ENCODE measurements at regions not wholly inside any gene's neighbourhood (a gene's known extent, or its start where the extent isn't known, plus 50 kb on each side); places are given as distances from the start of the nearest gene placed in this dataset.

DNA sequence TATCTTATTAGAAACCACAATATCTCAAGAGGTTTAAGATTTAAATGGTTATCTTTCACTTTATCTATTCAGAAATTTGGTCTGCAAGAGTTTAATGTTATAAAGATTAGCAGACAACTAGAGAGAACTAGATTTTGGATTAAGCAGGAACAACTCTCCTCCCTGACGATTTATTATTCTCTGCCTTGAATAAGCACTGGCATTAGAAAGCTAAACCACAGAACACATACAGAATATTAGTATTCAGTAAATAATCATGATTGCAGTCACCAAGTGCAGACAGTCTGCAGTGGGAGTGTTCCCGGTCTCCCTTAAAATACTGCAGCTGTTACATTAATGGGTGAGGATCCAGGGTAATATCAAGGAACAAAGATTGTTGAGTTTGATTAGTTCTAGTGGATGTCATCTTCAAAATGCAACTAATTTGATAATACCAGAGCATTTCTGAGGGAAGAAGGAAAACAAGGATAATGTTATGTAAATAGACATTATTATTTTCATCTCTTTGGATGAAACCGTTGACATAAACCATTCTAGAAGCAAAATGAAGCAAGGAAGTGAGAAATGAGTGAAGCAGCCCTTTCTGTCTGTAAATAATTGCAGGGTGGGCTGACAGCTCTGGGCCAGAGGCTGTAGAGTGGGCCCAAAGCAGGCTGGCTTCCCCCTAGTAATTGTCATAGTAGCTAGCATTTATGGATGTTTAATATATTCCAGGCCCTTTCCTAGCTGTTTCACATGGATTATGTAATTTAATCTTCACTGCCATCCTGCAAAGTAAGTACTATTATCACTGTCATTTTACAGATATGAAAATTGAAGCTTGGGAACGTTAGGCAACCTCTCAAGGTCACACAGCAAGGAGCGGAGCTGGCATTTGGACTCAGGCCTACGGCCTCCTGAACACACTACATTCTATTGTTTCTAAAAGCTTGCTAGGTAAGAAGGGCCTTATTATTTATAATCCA is 79.4 kb downstream of the DYRK2 start:
- 78 to 83% methylated on average over 6 of the region's 6 CpGs for WGBS, 2 donors
- TF ChIP-seq, protein P1, sequence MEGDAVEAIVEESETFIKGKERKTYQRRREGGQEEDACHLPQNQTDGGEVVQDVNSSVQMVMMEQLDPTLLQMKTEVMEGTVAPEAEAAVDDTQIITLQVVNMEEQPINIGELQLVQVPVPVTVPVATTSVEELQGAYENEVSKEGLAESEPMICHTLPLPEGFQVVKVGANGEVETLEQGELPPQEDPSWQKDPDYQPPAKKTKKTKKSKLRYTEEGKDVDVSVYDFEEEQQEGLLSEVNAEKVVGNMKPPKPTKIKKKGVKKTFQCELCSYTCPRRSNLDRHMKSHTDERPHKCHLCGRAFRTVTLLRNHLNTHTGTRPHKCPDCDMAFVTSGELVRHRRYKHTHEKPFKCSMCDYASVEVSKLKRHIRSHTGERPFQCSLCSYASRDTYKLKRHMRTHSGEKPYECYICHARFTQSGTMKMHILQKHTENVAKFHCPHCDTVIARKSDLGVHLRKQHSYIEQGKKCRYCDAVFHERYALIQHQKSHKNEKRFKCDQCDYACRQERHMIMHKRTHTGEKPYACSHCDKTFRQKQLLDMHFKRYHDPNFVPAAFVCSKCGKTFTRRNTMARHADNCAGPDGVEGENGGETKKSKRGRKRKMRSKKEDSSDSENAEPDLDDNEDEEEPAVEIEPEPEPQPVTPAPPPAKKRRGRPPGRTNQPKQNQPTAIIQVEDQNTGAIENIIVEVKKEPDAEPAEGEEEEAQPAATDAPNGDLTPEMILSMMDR (IDR thresholded peaks at IDR 0.05): no peak
- no peak for TF ChIP-seq POLR2A (IDR thresholded peaks at IDR 0.05)
- H3K4me3 ChIP-seq (ENCODE audit: low read depth, poor library complexity, severe bottlenecking): no peak overlapping the region
- intact Hi-C loops (cut with DNase I; ENCODE audit: low total_unique reads): no loop called here
- DNase-seq (ENCODE audit: low spot score in 2 of 2): no peak

DNA sequence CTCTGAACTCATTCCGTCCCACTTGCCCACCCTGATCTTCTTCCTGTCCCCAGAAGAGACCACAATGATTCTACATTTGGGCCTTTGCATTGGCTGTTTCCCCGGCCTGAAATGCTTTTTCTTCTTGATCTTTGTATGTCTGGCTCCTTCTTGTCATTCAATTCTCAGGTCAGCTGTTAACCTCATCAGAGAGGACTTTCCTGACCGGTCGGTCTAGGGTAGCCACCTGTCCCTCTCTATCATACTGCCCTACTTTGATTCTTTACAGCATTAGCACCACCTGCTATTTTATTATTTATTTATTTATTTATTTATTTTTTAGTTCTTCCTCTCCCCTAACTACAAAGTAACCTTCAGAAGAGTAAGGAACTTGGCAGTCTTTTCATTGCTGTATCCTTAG is 84.3 kb downstream of the DYRK2 start:
- no peak overlapping the region for H3K4me3 ChIP-seq (ENCODE audit: low read depth, poor library complexity, severe bottlenecking)
- no peak for DNase-seq (ENCODE audit: low spot score in 2 of 2)

DNA sequence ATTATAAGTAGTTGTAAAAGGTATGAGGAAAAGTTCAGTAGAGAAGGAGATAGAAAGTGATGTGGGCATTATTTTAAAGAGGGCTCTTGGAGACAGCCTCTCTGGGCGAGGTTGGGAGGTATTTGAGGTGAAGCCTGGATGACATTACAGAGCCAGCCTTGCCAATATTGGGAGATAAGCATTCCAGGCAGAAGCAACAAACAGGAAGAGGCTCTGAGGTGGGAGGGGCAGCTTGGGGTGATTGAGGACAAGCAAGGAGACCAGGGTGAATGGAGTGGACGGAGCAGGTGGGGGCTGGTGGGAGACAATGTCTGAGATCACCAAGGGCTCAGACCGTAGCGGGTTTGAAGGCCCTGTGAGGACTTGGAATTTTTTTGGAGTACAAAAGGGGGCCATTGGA is 87.3 kb downstream of the DYRK2 start:
- no peak for TF ChIP-seq POLR2A (IDR thresholded peaks at IDR 0.05)
- TF ChIP-seq, protein P1 (IDR thresholded peaks at IDR 0.05): no peak
- no peak overlapping the region for H3K4me3 ChIP-seq (ENCODE audit: low read depth, poor library complexity, severe bottlenecking)
- DNase-seq (ENCODE audit: low spot score in 2 of 2): no peak
- intact Hi-C loops (cut with DNase I; ENCODE audit: low total_unique reads): no loop called here
- WGBS, 2 donors: 87 to 92% methylated on average over 4 of the region's 4 CpGs

More for the DNA sequence above, 84.3 kb downstream of the DYRK2 start:
- intact Hi-C loops (cut with DNase I; ENCODE audit: low total_unique reads): no loop called here
- 95 to 98% methylated on average over 4 of the region's 4 CpGs for WGBS, 2 donors
- TF ChIP-seq, protein P1 (IDR thresholded peaks at IDR 0.05): no peak
- TF ChIP-seq POLR2A (IDR thresholded peaks at IDR 0.05): no peak

DNA sequence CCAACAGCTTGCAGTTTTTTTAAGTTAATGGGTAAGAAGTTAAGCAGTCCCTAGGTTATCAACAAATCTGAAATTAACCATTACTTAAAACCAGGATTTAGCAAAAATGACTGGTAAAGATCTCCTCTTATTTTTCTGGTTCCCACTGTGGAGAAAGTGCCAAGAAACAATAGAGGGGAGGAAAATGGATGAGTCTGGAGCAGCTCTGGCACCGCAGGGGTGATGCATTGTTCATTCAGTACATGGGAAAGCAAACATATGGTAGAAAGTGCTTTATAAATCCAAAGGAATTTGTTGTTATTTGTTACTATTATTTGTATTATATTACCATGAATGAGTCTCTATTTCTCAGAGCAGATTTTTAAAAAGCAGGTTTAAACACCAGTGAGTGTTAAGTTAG is 92.2 kb downstream of the DYRK2 start:
- intact Hi-C loops (cut with DNase I; ENCODE audit: low total_unique reads): no loop called here
- no peak for DNase-seq (ENCODE audit: low spot score in 2 of 2)
- TF ChIP-seq POLR2A (IDR thresholded peaks at IDR 0.05): no peak
- TF ChIP-seq, protein P1 (IDR thresholded peaks at IDR 0.05): no peak
- WGBS, 2 donors: 73 to 77% methylated on average over 1 of the region's 1 CpG
- no peak overlapping the region for H3K4me3 ChIP-seq (ENCODE audit: low read depth, poor library complexity, severe bottlenecking)

DNA sequence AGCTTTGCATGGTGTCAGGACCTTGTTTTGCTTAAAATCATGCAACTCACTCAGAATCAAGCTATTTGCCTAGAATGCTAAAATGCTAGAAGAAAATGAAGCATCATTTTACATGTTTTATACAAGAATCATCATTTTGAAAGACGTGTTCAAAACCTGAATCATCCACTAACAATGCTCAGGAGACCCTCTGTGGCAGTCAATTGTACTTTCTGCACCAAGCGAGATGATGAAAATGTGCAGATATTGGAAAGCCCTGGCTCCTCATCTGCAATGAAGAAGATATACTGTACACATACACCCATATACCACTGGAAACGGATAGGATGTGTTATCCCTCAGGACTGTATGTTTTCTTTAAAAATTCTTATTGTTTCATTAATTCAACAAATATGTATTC is 92.7 kb downstream of the DYRK2 start:
- 84 to 86% methylated on average over 3 of the region's 3 CpGs for WGBS, 2 donors
- DNase-seq (ENCODE audit: low spot score in 2 of 2): no peak
- H3K4me3 ChIP-seq (ENCODE audit: low read depth, poor library complexity, severe bottlenecking): no peak overlapping the region
- TF ChIP-seq POLR2A (IDR thresholded peaks at IDR 0.05): no peak
- TF ChIP-seq, protein P1 (IDR thresholded peaks at IDR 0.05): no peak
- intact Hi-C loops (cut with DNase I; ENCODE audit: low total_unique reads): no loop called here
